Transverse colon (tissue), 4 donors: ENCODE measurements at regions not wholly inside any gene's neighbourhood (a gene's known extent, or its start where the extent isn't known, plus 50 kb on each side); places are given as distances from the start of the nearest gene placed in this dataset.
A peak's percentile ranks its signal among the peaks of the same experiment; 100 is the strongest.

Source experiments
- DNase-seq: peaks from one replicate; pipeline ENCODE4 v3.0.0-alpha.2; 2019
- H3K27ac ChIP-seq, 4 donors: fragments of 200-600 bp; sonication (generic); 2 replicates each; pipeline ENCODE4 v1.5.1; 2016 to 2018; ENCODE audit warnings: inconsistent platforms in 4 of 4
- H3K27me3 ChIP-seq: fragments of 200-600 bp; sonication (generic); 2 replicates; pipeline ENCODE4 v1.5.1; 2017; ENCODE audit warnings: inconsistent platforms
- H3K36me3 ChIP-seq, 4 donors: fragments of 200-600 bp; sonication (generic); 2 replicates each; pipeline ENCODE4 v1.5.1; 2017 to 2019; ENCODE audit warnings: inconsistent platforms in 4 of 4
- H3K4me1 ChIP-seq, 4 donors: fragments of 200-600 bp; sonication (generic); 2 replicates each; pipeline ENCODE4 v1.5.1; 2017 to 2020; ENCODE audit warnings: inconsistent platforms in 4 of 4
- H3K4me3 ChIP-seq, 4 donors: fragments of 200-600 bp; sonication (generic); 1 replicate in 1 of 4; 2 replicates in 3 of 4; pipeline versions ENCODE4 v1.5.1 to v1.6.1; 2017 to 2019; ENCODE audit warnings: inconsistent platforms in 4 of 4
- H3K9me3 ChIP-seq, 2 donors: fragments of 200-600 bp; sonication (generic); 2 replicates each; pipeline ENCODE4 v1.5.1; 2017 to 2019; ENCODE audit warnings: inconsistent platforms in 2 of 2
- CTCF ChIP-seq, 5 experiments: fragments of 200-600 bp in 3 of 5; fragments of 450-650 bp in 2 of 5; sonication (generic) in 3 of 5; IDR thresholded peaks; 1 replicate in 2 of 5; 2 replicates in 3 of 5; pipeline ENCODE4 v1.5.1; 2016 to 2017; ENCODE audit warnings: antibody characterized with exemption in 5 of 5, inconsistent platforms in 3 of 5, mild to moderate bottlenecking in 2 of 5, moderate library complexity in 1 of 5
- EP300 ChIP-seq: sonication (generic); formaldehyde crosslinking; IDR thresholded peaks from one replicate; pipeline ENCODE4 v1.6.1; 2017; ENCODE audit warnings: antibody characterized with exemption, low read depth
- POLR2A ChIP-seq: fragments of 450-650 bp; IDR thresholded peaks from one replicate; pipeline ENCODE4 v1.6.1; 2016; ENCODE audit warnings: antibody characterized with exemption, mild to moderate bottlenecking, moderate library complexity
- POLR2AphosphoS5 ChIP-seq, 3 donors: sonication (generic); formaldehyde crosslinking; IDR thresholded peaks; one replicate each; pipeline ENCODE4 v1.6.1; 2016; ENCODE audit warnings: antibody characterized with exemption in 3 of 3
- WGBS, 2 donors: methylation state at CpG; one replicate each; pipeline ENCODE4 v1.1.5; 2018; ENCODE audit warnings: low coverage in 1 of 2; 5-methylcytosine and 5-hydroxymethylcytosine counted together
- in situ Hi-C, 4 donors: fragments of 200-750 bp; cut with MboI; loops; one replicate each; pipeline versions ENCODE4 v1.15.0 to v1.15.1; 2017; ENCODE audit warnings: low sequenced_read_pairs in 3 of 4, low pct_ligation_motif_present in 1 of 4, low pct_unique_long_range_greater_than_20kb in 1 of 4
- intact Hi-C: fragments of 100-400 bp; cut with DNase I; formaldehyde crosslinking; loops from one replicate; pipeline ENCODE4 v1.15.1; 2023; ENCODE audit warnings: low total_unique reads

- H3K4me3 ChIP-seq = no peak overlapping the region
- no peaks in the 10 kb centered on the region for H3K36me3 ChIP-seq
- no peaks in the 10 kb centered on the region for H3K9me3 ChIP-seq
- H3K27me3 ChIP-seq = no peaks in the 10 kb centered on the region
- in situ Hi-C loops (no loop called here), intact Hi-C loops (no loop called here)
- TF ChIP-seq POLR2AphosphoS5 (IDR thresholded peaks at IDR 0.05) = no peak
- TF ChIP-seq POLR2A = no peak
- no peak for TF ChIP-seq CTCF (IDR thresholded peaks at IDR 0.05)
- TF ChIP-seq EP300 = no peak
- H3K4me1 ChIP-seq = peaks cover 0 to 4% (median 0%) of the 10 kb centered on the region in 4 donors
- WGBS, 2 donors = 80% methylated on average over 6 of the region's 6 CpGs; no CpG with 5 or more reads in 1 of the 2 donors
- peak overlapping the region in 2 of 4 donors; percentile 33 to 50 for H3K27ac ChIP-seq
- DNase-seq = no peak
Observed at GRCh38 chr4:13891544-13891939, 264.0 kb upstream of the BOD1L1 start.

- in situ Hi-C loops = no loop called here
- TF ChIP-seq POLR2A = no peak
- no peak for TF ChIP-seq EP300
- TF ChIP-seq POLR2AphosphoS5 (IDR thresholded peaks at IDR 0.05) = no peak
- no peak for TF ChIP-seq CTCF (IDR thresholded peaks at IDR 0.05)
Observed at GRCh38 chr4:13892739-13893105, 265.2 kb upstream of the BOD1L1 start.

GRCh38 chr4:13893211-13893610 is 265.7 kb upstream of the BOD1L1 start:
- Histone ChIP-seq H3K4me3 (no peak overlapping the region), H3K9me3 (no peaks in the 10 kb centered on the region), H3K27ac (peak overlapping the region in 1 of 4 donors; percentile 33), H3K36me3 (no peaks in the 10 kb centered on the region), H3K4me1 (peaks cover 0 to 4% (median 0%) of the 10 kb centered on the region in 4 donors), H3K27me3 (no peaks in the 10 kb centered on the region)
- DNase-seq = no peak
- intact Hi-C loops = no loop called here
- WGBS, 2 donors = 59 to 76% methylated on average over 3 of the region's 3 CpGs
- TF ChIP-seq CTCF (IDR thresholded peaks at IDR 0.05) = no peak
- TF ChIP-seq EP300 = no peak
- in situ Hi-C loops = no loop called here

More at GRCh38 chr4:13892739-13893105, 265.2 kb upstream of the BOD1L1 start:
- WGBS, 2 donors = 47% methylated on average over 1 of the region's 1 CpG; no CpG with 5 or more reads in 1 of the 2 donors
- Histone ChIP-seq H3K27me3 (no peaks in the 10 kb centered on the region), H3K36me3 (no peaks in the 10 kb centered on the region), H3K27ac (peak overlapping the region in 3 of 4 donors; percentile 33 to 46 (median 34)), H3K9me3 (no peaks in the 10 kb centered on the region), H3K4me1 (peaks cover 0 to 4% (median 0%) of the 10 kb centered on the region in 4 donors), H3K4me3 (no peak overlapping the region)
- intact Hi-C loops = no loop called here
- DNase-seq = no peak

GRCh38 chr4:13893987-13894386 is 266.5 kb upstream of the BOD1L1 start:
- Histone ChIP-seq H3K4me1 (peaks cover 0 to 4% (median 0%) of the 10 kb centered on the region in 4 donors), H3K9me3 (no peaks in the 10 kb centered on the region), H3K27me3 (no peaks in the 10 kb centered on the region), H3K36me3 (no peaks in the 10 kb centered on the region), H3K4me3 (no peak overlapping the region), H3K27ac (no peak overlapping the region)
- no peak for DNase-seq
- TF ChIP-seq EP300 (no peak), POLR2A (no peak), POLR2AphosphoS5 (IDR thresholded peaks at IDR 0.05) (no peak), CTCF (IDR thresholded peaks at IDR 0.05) (no peak)
- in situ Hi-C loops = no loop called here
- WGBS, 2 donors = 81 to 83% methylated on average over 2 of the region's 2 CpGs
- intact Hi-C loops = no loop called here
